PC-9 (cell line): ENCODE measurements at regions not wholly inside any gene's neighbourhood (a gene's known extent, or its start where the extent isn't known, plus 50 kb on each side); places are given as distances from the start of the nearest gene placed in this dataset.

ENCODE experiments used
- CTCF ChIP-seq: fragments of 200-600 bp; sonication (generic); conservative IDR thresholded peaks from 2 replicates; pipeline ENCODE4 v1.6.1; 2017; ENCODE audit warnings: mixed run types, antibody characterized with exemption, mild to moderate bottlenecking, moderate library complexity
- EZH2 ChIP-seq: fragments of 200-600 bp; sonication (generic); IDR thresholded peaks from 2 replicates; pipeline ENCODE4 v1.8.0; 2017; ENCODE audit warnings: antibody characterized with exemption, low read depth

- TF ChIP-seq CTCF, result no peak
- no peak for TF ChIP-seq EZH2
Observed at GRCh38 chr10:61166065-61166464, 222.1 kb upstream of the RHOBTB1 start.
